NCI-H1694 treated with DMSO at 0.1 percent for 48 hours (cell line): ENCODE measurements at regions not wholly inside any gene's neighbourhood (a gene's known extent, or its start where the extent isn't known, plus 50 kb on each side); places are given as distances from the start of the nearest gene placed in this dataset.

Experiments
- DNase-seq: peaks from one replicate; lab custom pipeline; 2025; lab: John Stamatoyannopoulos, UW

GRCh38 chr9:107431461-107431860, 58.1 kb downstream of the KLF4 start:
- no peak for DNase-seq

- no peak for DNase-seq
Measured at GRCh38 chr9:107430071-107430470, 59.5 kb downstream of the KLF4 start.

DNA sequence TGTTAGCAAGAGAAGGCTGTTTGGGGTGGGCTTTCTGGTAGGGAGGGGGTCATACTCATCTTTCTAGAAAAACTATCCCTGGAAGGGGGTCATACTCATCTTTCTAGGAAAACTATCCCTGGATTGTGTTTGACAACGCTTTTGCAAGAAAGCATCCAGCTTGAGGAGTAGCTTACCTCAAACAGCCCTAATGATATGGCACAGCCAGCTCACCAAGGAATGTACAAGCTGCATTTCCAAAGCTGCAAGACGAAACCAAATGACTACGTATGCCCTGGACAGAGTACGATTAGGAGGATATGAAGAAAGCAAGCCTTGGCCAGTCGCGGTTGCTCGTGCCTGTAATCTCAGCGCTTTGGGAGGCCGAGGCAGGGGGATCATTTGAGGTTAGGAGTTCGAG, 63.4 kb downstream of the KLF4 start:
- DNase-seq: no peak

- no peak for DNase-seq
Measured at GRCh38 chr9:107425101-107426025, 64.2 kb downstream of the KLF4 start.

DNA sequence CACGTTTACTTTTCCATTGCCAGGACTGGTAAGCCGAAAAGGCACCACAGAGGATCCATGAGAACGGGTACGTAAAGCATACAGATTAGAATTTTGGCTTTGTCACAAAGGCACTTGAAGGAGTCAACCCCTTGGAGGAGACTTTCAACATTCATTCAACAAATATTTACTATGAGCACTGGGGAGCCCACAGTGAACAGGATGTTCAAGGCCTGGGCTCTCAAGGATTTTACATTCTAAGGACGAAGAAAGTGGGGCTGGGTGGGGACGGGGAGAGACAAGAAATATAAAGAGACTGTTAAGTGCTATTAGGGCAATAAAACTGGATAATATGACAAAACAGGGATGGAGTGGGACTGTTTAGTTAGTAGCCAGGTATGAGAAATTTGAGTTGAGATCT, 66.0 kb downstream of the KLF4 start:
- no peak for DNase-seq

- peak; percentile 12 for DNase-seq
Measured at GRCh38 chr9:107422189-107423185, 67.1 kb downstream of the KLF4 start.

- DNase-seq: no peak
Measured at GRCh38 chr9:107410420-107410819, 79.1 kb downstream of the KLF4 start.

GRCh38 chr9:107409581-107410389, 79.8 kb downstream of the KLF4 start:
- DNase-seq: no peak

DNA sequence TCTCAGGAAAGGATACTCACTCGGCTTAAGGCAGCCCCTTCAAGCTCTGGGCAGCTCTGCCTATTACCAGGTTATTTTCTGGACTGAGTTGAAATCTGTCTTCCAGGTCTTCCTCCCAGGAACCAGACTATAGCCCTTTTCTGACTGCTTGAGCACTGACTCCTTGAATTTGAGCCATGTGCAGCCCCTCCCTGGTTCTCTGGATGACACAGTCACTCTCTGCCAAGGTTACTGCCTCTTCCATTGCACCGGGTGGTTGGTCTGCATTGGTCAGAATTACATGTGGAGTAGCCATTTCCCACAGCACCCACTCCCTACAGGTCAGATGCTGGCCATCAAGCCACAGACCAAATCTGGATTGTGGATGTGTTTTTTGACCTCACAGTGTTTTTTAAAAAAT, 81.9 kb downstream of the KLF4 start:
- DNase-seq: no peak

DNA sequence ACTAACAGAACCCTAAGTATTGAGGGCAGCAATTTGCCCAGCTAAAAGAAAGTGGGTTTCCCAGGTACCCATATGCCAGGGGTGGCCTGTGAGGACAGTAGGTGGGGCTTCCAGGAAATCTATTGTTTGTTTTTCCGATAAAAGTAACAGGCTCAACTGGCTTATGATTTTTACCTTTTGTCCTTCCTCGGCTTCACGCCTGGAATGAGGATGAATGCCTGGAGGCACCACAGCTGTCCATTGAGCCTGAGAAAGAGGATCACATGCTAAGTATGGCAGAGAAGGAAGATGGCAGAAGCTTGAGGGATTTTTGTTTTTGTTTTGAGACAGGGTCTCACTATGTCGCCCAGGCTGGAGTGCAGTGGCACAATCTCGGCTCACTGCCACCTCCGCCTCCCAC, 84.1 kb downstream of the KLF4 start:
- DNase-seq: no peak

DNA sequence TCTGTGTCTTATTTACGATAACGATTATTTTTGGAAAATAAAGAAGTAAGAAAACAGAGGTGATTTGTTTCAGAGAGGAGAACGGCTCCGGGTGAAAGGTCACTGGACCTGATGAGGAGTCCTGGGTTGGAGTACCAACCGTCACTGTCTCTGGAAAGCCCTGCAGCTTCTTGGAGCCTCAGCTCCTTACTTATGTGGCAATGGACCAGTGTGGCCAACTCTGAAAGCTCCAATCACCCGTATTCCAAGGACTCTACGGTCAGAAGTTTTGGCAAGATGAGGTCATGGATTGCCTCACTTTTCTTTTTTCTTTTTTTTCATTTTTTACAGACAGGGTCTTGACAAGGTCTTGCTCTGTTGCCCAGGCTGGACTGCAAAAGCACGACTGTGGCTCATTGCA, 84.8 kb downstream of the KLF4 start:
- no peak for DNase-seq

DNA sequence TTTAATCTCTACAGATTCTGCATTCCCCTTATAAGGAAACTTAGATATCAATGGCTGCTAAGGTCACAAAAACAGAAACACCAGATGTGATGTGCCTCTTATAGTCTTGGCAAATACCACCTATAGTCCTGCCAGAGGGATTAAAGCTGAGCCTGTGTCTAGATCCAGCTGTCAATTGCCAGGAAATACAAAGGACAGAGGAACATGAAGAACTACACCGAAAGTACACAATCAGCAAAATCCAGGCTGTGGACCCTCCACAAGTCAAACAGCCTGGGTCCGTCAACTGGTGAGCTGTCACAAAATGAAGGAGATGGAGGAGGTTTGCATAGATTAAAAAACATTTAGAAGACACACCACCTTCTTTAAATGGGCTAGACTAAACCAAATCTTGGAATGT, 85.4 kb downstream of the KLF4 start:
- DNase-seq: peak; percentile 23

DNA sequence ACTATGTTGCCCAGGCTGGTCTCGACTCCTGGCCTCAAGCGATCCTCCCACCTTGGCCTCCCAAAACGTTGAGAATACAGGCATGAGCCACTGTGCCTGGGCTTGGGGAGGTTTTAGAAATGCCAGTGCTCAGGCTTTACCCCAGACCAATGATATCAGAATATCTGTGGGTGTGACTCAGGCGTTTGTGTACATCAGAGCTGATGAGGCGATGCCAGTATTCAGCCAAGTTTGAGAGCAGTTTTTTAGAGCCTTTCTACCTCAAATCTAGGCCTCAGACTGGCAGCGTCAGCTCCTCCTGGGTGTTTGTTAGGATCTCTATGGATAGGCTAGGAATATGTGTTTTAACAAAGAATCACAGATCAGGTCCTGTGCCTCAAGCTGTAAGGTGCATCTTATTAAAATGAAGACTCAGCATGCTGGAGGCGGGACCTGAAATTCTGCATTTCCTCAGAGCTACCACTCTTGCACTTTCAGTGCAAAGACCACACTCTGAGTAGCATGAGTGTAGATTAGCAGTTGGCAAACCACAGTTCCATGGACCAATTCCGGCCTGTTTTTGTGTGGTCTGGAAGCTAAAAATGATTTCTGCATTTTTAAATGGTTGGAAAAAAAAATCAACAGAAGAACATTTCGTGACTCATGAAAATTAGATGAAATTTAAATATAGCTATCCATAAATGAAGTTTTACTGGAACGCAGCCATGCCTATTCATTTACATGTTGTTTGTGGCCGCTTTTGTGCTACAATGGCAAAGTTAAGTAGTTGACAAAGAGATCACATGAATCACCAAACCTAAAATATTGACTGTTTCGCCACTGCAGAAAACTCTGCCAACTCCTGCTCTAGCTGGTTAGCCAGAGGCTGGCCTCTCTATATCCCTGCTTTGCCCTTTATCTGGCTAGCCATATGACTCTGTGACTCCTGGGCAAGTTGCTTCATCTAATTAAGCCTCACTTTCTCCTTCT, 92.2 kb downstream of the KLF4 start:
- no peak for DNase-seq

- DNase-seq: no peak
Measured at GRCh38 chr9:107394264-107394663, 95.3 kb downstream of the KLF4 start.

GRCh38 chr9:107390778-107391177, 98.8 kb downstream of the KLF4 start:
- no peak for DNase-seq

- no peak for DNase-seq
Measured at GRCh38 chr9:107390279-107390678, 99.3 kb downstream of the KLF4 start.

GRCh38 chr9:107389617-107390071, 99.9 kb downstream of the KLF4 start:
- no peak for DNase-seq

- no peak for DNase-seq
Measured at GRCh38 chr9:107388890-107389289, 100.7 kb downstream of the KLF4 start.

GRCh38 chr9:107387409-107387808, 102.2 kb downstream of the KLF4 start:
- no peak for DNase-seq

DNA sequence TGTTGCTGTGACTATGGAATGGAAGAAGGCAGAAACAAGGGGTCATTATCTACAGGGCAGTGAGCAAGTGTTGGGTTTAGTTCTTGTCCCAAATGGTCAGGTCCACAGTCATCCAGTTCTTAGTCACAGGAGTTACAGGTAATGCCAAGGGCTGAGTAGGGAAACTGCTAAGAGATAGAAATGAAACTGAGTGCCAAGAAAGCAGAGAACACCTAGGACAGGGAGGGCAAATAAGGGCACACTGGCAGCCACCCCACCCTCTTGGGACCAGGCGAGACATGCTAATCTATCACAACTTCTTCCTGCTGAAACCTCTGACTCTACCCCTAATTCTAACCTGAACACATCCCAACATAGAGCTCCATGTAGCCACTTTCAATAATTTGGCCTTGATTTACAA, 103.2 kb downstream of the KLF4 start:
- DNase-seq: no peak
